H4 (cell line): ENCODE measurements at regions not wholly inside any gene's neighbourhood (a gene's known extent, or its start where the extent isn't known, plus 50 kb on each side); places are given as distances from the start of the nearest gene placed in this dataset.

Experiments
- DNase-seq: peaks from one replicate; pipeline ENCODE4 v3.0.0-alpha.2; 2015; ENCODE audit warnings: low spot score

- DNase-seq = no peak
Measured at GRCh38 chr1:96290033-96290432, 431.6 kb upstream of the PTBP2 start.

- DNase-seq = no peak
Measured at GRCh38 chr1:96290801-96291200, 430.8 kb upstream of the PTBP2 start.

- DNase-seq = no peak
Measured at GRCh38 chr1:96291468-96291867, 430.1 kb upstream of the PTBP2 start.

- DNase-seq = no peak
Measured at GRCh38 chr1:96292141-96292540, 429.4 kb upstream of the PTBP2 start.

GRCh38 chr1:96296991-96297390 lies 424.6 kb upstream of the PTBP2 start:
- no peak for DNase-seq

GRCh38 chr1:96306809-96307560 lies 414.6 kb upstream of the PTBP2 start:
- DNase-seq = no peak

- DNase-seq = no peak
Measured at GRCh38 chr1:96308314-96308713, 413.3 kb upstream of the PTBP2 start.

GRCh38 chr1:96309783-96310182 lies 411.8 kb upstream of the PTBP2 start:
- DNase-seq = peak; percentile 9

GRCh38 chr1:96313216-96313615 lies 408.4 kb upstream of the PTBP2 start:
- no peak for DNase-seq

- no peak for DNase-seq
Measured at GRCh38 chr1:96329121-96329520, 392.5 kb upstream of the PTBP2 start.

- no peak for DNase-seq
Measured at GRCh38 chr1:96331596-96331995, 390.0 kb upstream of the PTBP2 start.

- no peak for DNase-seq
Measured at GRCh38 chr1:96333522-96334235, 387.9 kb upstream of the PTBP2 start.

GRCh38 chr1:96334236-96334557 lies 387.4 kb upstream of the PTBP2 start:
- DNase-seq = no peak

- DNase-seq = no peak
Measured at GRCh38 chr1:96338622-96339021, 383.0 kb upstream of the PTBP2 start.

GRCh38 chr1:96340686-96341085 lies 380.9 kb upstream of the PTBP2 start:
- no peak for DNase-seq

GRCh38 chr1:96346719-96347118 lies 374.9 kb upstream of the PTBP2 start:
- DNase-seq = no peak

GRCh38 chr1:96349896-96350295 lies 371.7 kb upstream of the PTBP2 start:
- DNase-seq = no peak

- DNase-seq = no peak
Measured at GRCh38 chr1:96352733-96353132, 368.9 kb upstream of the PTBP2 start.

GRCh38 chr1:96355521-96355920 lies 366.1 kb upstream of the PTBP2 start:
- no peak for DNase-seq

- DNase-seq = no peak
Measured at GRCh38 chr1:96355961-96356360, 365.6 kb upstream of the PTBP2 start.

GRCh38 chr1:96357141-96357765 lies 364.3 kb upstream of the PTBP2 start:
- DNase-seq = no peak

GRCh38 chr1:96358057-96358456 lies 363.5 kb upstream of the PTBP2 start:
- DNase-seq = no peak
